Caco-2 (cell line): ENCODE measurements at regions not wholly inside any gene's neighbourhood (a gene's known extent, or its start where the extent isn't known, plus 50 kb on each side); places are given as distances from the start of the nearest gene placed in this dataset.

ENCODE experiments used
- BruUV-seq: library from RNA; stranded (reverse); fragments of 400-500 nt; replicated peaks from 2 replicates; lab custom pipeline; 2021; lab: Mats Ljungman, UMichigan
- CTCF ChIA-PET: fragments of 300-600 bp; sonication (Branson Sonifier 250); formaldehyde crosslinking; loops from one replicate; lab custom pipeline; 2022; ENCODE audit warnings: antibody characterized with exemption; lab: Charles Lee
- POLR2A ChIA-PET: fragments of 300-600 bp; sonication (Branson Sonifier 250); formaldehyde crosslinking; loops from one replicate; lab custom pipeline; 2022; ENCODE audit warnings: antibody characterized with exemption; lab: Charles Lee
- DNase-seq, 2 experiments: peaks; one replicate each; pipeline versions ENCODE4 v3.0.0 to v3.0.0-alpha.2; 2020 to 2022
- H3K27me3 ChIP-seq: replicated peaks from 2 replicates; pipeline ENCODE4 v1.6.0; 2011; ENCODE audit warnings: low read length; ENCODE audit not compliant: control insufficient read depth, insufficient read depth
- H3K36me3 ChIP-seq: 2 replicates; pipeline ENCODE4 v1.5.1; 2011; ENCODE audit warnings: low read length; ENCODE audit not compliant: control insufficient read depth, insufficient read depth
- H3K4me1 ChIP-seq: fragments of 250-450 bp; sonication (Bioruptor Pico); 2 replicates; pipeline ENCODE4 v1.5.1; 2020; ENCODE audit warnings: mild to moderate bottlenecking
- H3K4me3 ChIP-seq: 2 replicates; pipeline ENCODE4 v1.5.1; 2011; ENCODE audit warnings: low read depth, mild to moderate bottlenecking, control low read depth, low read length
- H3K9me3 ChIP-seq: fragments of 250-450 bp; sonication (Bioruptor Pico); 2 replicates; pipeline ENCODE4 v1.5.1; 2020; ENCODE audit warnings: mild to moderate bottlenecking, moderate library complexity
- H3K27ac Mint-ChIP-seq: one replicate; pipeline ENCODE4 v1.8.0; 2022; ENCODE audit warnings: mixed read lengths; ENCODE audit not compliant: unreplicated experiment
- H3K27me3 Mint-ChIP-seq: one replicate; pipeline ENCODE4 v1.8.0; 2022; ENCODE audit warnings: mixed read lengths; ENCODE audit not compliant: insufficient read depth, unreplicated experiment
- H3K36me3 Mint-ChIP-seq: one replicate; pipeline ENCODE4 v1.8.0; 2022; ENCODE audit warnings: mild to moderate bottlenecking, mixed read lengths; ENCODE audit not compliant: insufficient read depth, unreplicated experiment
- H3K4me1 Mint-ChIP-seq: one replicate; pipeline ENCODE4 v1.8.0; 2022; ENCODE audit warnings: low read depth, mixed read lengths; ENCODE audit not compliant: unreplicated experiment
- H3K4me3 Mint-ChIP-seq: one replicate; pipeline ENCODE4 v1.8.0; 2022; ENCODE audit warnings: mild to moderate bottlenecking, moderate library complexity, mixed read lengths; ENCODE audit not compliant: unreplicated experiment
- H3K9me3 Mint-ChIP-seq: one replicate; pipeline ENCODE4 v1.8.0; 2022; ENCODE audit warnings: mixed read lengths; ENCODE audit not compliant: unreplicated experiment
- CTCF ChIP-seq, 2 experiments: fragments of 200-600 bp in 1 of 2; IDR thresholded peaks; 1 replicate in 1 of 2; 2 replicates in 1 of 2; pipeline versions ENCODE4 v1.5.1 to v1.8.0; 2011 to 2022; ENCODE audit warnings: antibody characterized with exemption in 1 of 2, control low read depth in 1 of 2, inconsistent platforms in 1 of 2, low read depth in 1 of 2, low read length in 1 of 2, mild to moderate bottlenecking in 1 of 2, moderate library complexity in 1 of 2; ENCODE audit not compliant: insufficient read depth in 1 of 2, severe bottlenecking in 1 of 2, unreplicated experiment in 1 of 2
- intact Hi-C: fragments of 100-400 bp; cut with micrococcal nuclease; formaldehyde crosslinking; loops from one replicate; pipeline ENCODE4 v1.10.0; 2022; ENCODE audit not compliant: unreplicated experiment

GRCh38 chr14:89616425-89616824 is 199.4 kb upstream of the FOXN3 start:
- no peaks in the 10 kb centered on the region for H3K27me3 Mint-ChIP-seq
- no peaks in the 10 kb centered on the region for H3K4me1 Mint-ChIP-seq
- TF ChIP-seq CTCF (IDR thresholded peaks at IDR 0.05; ENCODE audit: insufficient read depth in 1 of 2, low read depth in 1 of 2, low read length in 1 of 2, severe bottlenecking in 1 of 2, unreplicated experiment in 1 of 2): no peak
- H3K27ac Mint-ChIP-seq: no peak overlapping the region
- DNase-seq: no peak
- no TSS peak for BruUV-seq
- POLR2A ChIA-PET: no interaction called here
- CTCF ChIA-PET: no interaction called here
- no peaks in the 10 kb centered on the region for H3K36me3 Mint-ChIP-seq
- Histone ChIP-seq H3K9me3 (no peaks in the 10 kb centered on the region), H3K27me3 (no peaks in the 10 kb centered on the region), H3K4me3 (no peak overlapping the region), H3K4me1 (no peaks in the 10 kb centered on the region; the same call in 1 of the 2 replicates), H3K36me3 (no peaks in the 10 kb centered on the region)
- no peak overlapping the region for H3K4me3 Mint-ChIP-seq
- intact Hi-C loops: loop anchor here (5.0 kb wide), 1 partner anchor 199 kb away; the partner anchor contains the start of gene FOXN3
- H3K9me3 Mint-ChIP-seq: no peaks in the 10 kb centered on the region

DNA sequence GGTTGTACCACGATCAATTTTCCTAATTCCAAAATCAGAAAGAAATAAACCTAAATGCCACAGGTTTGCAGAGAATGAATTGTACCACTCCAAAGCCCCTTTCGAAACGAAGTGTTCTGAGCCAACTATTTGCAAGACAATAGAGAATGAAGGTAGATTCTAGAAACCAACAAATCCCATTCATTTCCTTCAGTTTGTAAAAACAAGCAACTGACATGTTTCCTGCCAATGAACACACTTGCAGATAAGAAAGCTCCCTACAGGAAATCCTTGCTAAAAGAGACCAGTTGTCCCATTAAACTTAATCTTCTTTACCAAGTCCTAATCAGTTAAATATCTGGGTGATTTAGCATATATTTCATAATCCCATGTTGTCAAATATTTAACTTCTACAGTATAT is 198.4 kb upstream of the FOXN3 start:
- H3K27me3 ChIP-seq: no peaks in the 10 kb centered on the region
- no peak overlapping the region for H3K4me3 ChIP-seq
- Mint-ChIP-seq H3K4me1 (no peaks in the 10 kb centered on the region), H3K36me3 (no peaks in the 10 kb centered on the region), H3K27me3 (no peaks in the 10 kb centered on the region), H3K27ac (no peak overlapping the region), H3K4me3 (no peak overlapping the region), H3K9me3 (no peaks in the 10 kb centered on the region)
- DNase-seq: no peak
- no peaks in the 10 kb centered on the region for H3K9me3 ChIP-seq
- ChIA-PET POLR2A (no interaction called here), CTCF (no interaction called here)
- intact Hi-C loops: loop anchor here (5.0 kb wide), 1 partner anchor 198 kb away; the partner anchor contains the start of gene FOXN3
- no peaks in the 10 kb centered on the region; the same call in 1 of the 2 replicates for H3K4me1 ChIP-seq
- H3K36me3 ChIP-seq: no peaks in the 10 kb centered on the region
- no peak for TF ChIP-seq CTCF (IDR thresholded peaks at IDR 0.05; ENCODE audit: insufficient read depth in 1 of 2, low read depth in 1 of 2, low read length in 1 of 2, severe bottlenecking in 1 of 2, unreplicated experiment in 1 of 2)
- BruUV-seq: no TSS peak

GRCh38 chr14:89614009-89614691 is 197.1 kb upstream of the FOXN3 start:
- Histone ChIP-seq H3K27me3 (no peaks in the 10 kb centered on the region), H3K36me3 (no peaks in the 10 kb centered on the region), H3K4me3 (no peak overlapping the region), H3K4me1 (no peaks in the 10 kb centered on the region; the same call in 1 of the 2 replicates), H3K9me3 (no peaks in the 10 kb centered on the region)
- DNase-seq: no peak
- TF ChIP-seq CTCF (IDR thresholded peaks at IDR 0.05; ENCODE audit: insufficient read depth in 1 of 2, low read depth in 1 of 2, low read length in 1 of 2, severe bottlenecking in 1 of 2, unreplicated experiment in 1 of 2): no peak
- intact Hi-C loops: no loop called here
- Mint-ChIP-seq H3K36me3 (no peaks in the 10 kb centered on the region), H3K27me3 (no peaks in the 10 kb centered on the region), H3K27ac (no peak overlapping the region), H3K9me3 (no peaks in the 10 kb centered on the region), H3K4me1 (no peaks in the 10 kb centered on the region), H3K4me3 (no peak overlapping the region)
- no TSS peak for BruUV-seq
- ChIA-PET CTCF (no interaction called here), POLR2A (no interaction called here)
